WTC11 (cell line): ENCODE measurements at regions not wholly inside any gene's neighbourhood (a gene's known extent, or its start where the extent isn't known, plus 50 kb on each side); places are given as distances from the start of the nearest gene placed in this dataset.

Source experiments
- FOXJ3 ChIP-seq: sonication (generic); formaldehyde crosslinking; IDR thresholded peaks from 2 replicates; pipeline ENCODE4 v1.9.0; 2021; ENCODE audit warnings: missing genetic modification reagents, mild to moderate bottlenecking, borderline replicate concordance
- TF ChIP-seq, protein P1 (sequence below): fragments of 200-600 bp; IDR thresholded peaks from 2 replicates; pipeline ENCODE4 v1.8.0; 2022; ENCODE audit warnings: antibody characterized with exemption

DNA sequence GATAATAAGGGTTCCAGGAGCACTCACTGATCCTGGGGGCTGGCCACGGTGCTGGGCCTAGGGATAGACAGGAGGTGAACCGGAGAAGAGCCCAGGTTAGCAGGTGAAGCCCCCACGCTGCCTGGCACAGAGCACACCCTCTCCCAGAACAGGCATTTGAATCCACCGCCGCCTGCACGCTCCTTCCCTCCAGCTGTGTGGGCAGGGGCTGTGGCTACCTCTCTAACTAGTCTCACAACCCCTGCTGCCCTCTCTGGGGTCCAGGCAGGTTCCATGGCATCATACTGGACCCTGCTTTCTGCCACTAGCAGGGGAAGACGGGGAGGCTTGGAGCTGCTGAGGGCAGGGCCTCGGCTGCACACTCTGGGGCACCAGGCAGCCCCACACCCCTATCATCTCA lies 358.0 kb downstream of the CTTN start:
- no peak for TF ChIP-seq FOXJ3 (CRISPR knock-in tag)
- TF ChIP-seq, protein P1, sequence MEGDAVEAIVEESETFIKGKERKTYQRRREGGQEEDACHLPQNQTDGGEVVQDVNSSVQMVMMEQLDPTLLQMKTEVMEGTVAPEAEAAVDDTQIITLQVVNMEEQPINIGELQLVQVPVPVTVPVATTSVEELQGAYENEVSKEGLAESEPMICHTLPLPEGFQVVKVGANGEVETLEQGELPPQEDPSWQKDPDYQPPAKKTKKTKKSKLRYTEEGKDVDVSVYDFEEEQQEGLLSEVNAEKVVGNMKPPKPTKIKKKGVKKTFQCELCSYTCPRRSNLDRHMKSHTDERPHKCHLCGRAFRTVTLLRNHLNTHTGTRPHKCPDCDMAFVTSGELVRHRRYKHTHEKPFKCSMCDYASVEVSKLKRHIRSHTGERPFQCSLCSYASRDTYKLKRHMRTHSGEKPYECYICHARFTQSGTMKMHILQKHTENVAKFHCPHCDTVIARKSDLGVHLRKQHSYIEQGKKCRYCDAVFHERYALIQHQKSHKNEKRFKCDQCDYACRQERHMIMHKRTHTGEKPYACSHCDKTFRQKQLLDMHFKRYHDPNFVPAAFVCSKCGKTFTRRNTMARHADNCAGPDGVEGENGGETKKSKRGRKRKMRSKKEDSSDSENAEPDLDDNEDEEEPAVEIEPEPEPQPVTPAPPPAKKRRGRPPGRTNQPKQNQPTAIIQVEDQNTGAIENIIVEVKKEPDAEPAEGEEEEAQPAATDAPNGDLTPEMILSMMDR, result no peak
